Stimulated activated naive CD4-positive, alpha-beta T cell treated with Interleukin-2 at 50 U/mL for 16 hours (primary cell): ENCODE measurements at regions not wholly inside any gene's neighbourhood (a gene's known extent, or its start where the extent isn't known, plus 50 kb on each side); places are given as distances from the start of the nearest gene placed in this dataset.

Experiments
- DNase-seq: peaks from one replicate; lab custom pipeline; 2025; lab: John Stamatoyannopoulos, UW

DNA sequence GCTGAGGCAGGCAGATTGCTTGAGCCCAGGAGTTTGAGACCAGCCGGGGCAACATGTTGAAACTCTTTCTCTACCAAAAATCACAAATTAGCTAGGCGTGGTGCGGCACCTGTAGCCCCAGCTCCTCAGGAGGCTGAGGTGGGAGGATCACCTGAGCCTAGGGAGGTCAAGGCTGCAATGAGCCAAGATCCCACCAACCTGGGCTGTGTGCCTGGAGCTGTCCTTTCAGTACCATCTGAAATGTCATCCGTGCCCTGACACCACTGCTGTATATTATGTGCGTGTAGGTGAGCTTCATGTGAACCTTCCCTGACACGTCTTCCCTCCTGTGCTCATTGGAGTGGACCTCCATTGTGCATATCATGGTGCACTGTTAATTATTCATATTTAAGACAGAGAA lies 84.8 kb upstream of the HNRNPA3 start:
- no peak for DNase-seq

- no peak for DNase-seq
Measured at GRCh38 chr2:177129610-177130009, 83.0 kb upstream of the HNRNPA3 start.

GRCh38 chr2:177131858-177132257 lies 80.7 kb upstream of the HNRNPA3 start:
- DNase-seq, result no peak

- no peak for DNase-seq
Measured at GRCh38 chr2:177138823-177139222, 73.8 kb upstream of the HNRNPA3 start.

DNA sequence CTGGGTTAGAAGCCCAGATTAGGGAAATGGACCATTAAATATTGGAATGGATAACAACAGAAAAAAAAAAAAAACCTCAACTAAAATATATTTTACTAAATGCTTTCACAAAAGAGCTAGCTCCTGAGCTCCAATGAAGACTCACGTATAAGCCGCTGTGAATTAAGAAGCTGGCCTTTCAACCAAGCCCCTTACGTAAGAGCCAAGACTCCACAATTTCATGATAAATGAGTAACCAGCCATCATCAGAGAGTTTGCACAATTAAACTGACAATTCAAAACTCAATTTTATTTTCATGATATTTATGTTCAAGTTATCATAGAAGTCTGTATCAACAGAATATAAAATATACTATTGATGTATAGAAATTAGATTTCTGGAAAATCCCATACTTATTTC lies 70.7 kb upstream of the HNRNPA3 start:
- no peak for DNase-seq

- DNase-seq, result no peak
Measured at GRCh38 chr2:177143444-177143843, 69.2 kb upstream of the HNRNPA3 start.

DNA sequence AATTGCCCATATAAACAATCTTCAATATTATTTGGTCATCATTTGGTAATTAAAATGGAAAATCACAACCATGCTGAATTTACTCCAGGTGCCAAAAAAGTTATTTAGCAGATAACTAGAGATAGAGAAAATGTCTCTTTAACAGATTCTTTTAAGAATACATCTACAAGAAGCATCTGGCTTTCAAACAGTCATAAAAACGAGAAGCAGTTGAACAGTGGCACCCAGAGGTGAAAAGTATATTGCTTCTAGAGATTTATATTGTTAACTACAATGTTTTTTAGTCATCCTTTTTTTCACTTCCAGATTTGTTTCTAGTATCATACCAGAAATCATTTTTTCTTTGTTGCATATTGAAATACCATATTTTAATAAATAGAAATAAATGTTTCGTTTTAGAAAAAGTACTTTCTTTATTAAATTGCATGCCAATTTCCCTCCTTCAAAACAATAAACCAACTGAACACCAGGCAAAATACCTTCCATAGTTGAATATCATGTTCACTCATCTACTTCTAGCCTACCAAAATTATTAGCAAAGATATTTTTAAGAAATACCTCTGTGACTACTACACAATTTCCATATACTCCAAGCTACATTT lies 65.4 kb upstream of the HNRNPA3 start:
- DNase-seq, result no peak

DNA sequence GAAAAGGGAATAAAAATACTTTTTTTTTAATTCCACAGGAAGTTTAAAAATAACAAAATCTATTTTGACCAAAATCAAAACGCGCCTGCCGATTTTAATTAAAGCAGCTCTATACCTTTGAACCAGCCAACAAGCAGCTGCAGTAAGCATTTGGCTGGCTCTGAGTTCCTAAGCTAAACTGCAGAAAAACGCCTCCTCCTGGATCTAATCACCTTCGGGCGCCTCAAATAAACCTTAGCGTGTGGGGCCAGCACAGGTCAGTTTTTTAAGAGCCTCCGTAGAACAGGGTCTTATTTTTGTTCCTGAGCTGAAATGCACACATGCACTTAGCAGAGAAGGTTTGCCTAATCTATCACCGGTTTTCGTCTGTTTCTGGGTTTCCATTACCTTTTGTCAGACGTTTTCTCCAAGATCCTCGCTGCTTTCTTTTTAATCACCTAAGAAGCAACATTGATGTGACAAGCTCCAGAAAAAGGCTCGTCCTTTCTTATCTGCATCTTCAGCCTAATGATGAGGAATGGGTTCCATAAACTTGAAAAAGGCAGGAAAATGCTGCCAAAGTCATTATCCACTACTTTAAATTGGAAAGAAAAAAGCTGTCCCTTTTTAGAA lies 64.7 kb upstream of the HNRNPA3 start:
- no peak for DNase-seq

DNA sequence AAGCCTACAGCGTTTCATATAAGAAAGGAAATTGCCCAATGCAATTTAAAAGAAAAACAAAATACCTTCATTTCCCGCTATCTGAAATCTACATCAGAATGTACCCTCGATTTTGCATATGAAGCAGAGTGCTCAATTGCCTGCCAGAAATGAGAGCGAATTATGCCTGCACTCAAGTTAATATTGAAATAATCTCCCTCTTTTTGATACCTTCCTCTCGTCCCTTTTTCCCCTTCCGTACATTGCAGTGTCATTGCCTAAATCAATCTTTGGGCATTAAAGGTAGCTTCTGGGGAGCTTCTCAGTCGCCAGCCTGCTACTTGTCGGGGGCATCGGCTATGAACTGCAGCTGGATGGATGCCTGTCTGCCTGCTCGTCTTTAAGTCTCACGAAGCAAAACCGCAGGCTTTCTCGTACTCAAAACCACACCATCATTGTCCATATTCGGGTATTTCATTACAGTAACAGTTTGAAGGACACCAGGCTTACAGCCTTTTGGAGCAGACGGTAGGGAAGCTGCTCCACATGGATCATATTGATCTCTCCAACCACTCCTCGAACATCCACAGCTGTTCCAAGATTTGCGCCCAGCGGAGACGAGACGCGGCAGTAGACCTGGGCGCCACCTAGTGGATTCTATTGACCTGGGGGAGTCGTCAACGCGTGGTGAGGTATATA lies 64.0 kb upstream of the HNRNPA3 start:
- DNase-seq, result peak; percentile 65

DNA sequence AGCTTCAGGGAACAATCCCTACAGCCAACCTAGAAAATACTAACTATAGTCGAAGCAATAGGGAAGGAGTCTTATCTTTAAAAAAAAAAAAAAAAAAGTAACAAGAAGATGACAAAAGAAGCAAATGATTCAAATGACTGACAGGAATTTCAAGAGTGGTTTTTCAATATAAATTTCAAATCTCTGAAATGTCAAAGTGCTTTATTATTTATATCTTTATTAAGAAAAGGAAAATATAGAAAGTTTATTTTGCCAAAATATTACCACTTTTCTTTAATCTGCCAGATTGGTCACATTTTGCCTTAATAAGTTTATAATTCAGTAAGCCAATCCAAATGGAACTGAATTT lies 63.5 kb upstream of the HNRNPA3 start:
- no peak for DNase-seq

DNA sequence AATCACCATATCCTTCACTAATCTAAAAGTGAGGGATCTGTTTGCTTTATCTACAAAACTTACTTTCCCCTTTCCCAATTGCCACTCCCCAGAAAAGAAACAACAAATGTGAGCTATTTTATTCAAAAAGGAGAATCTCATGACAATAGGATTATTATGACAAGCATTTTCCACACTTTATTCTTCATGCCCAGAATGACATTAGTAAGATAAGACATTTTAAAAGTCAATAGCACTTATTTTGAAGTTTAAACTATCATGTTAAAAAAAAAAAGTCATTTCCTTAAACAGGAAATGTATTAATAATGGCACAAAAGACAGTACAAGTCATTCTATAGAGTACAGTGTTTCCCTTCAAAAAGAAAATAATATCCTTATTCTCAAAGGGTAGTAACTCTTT lies 58.8 kb upstream of the HNRNPA3 start:
- no peak for DNase-seq

- DNase-seq, result no peak
Measured at GRCh38 chr2:177154809-177155208, 57.8 kb upstream of the HNRNPA3 start.

DNA sequence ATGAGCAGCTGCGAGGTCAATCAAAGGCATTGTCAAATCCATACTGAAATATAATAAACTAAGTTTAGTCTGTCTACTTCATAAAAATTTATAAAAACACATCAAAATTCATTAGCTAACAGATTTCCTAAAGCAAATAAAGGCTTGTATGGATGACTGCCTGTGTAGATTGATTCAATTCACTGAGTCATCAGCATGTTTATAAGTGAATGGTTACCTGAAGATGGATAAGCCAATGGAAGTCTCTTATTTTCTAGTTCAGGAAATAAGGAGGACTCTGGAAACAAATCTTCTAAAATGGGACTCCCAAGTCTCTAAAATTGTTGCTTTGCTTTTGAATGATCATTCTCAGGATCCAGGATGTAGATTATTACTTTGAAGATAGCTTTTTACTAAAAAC lies 57.0 kb upstream of the HNRNPA3 start:
- no peak for DNase-seq

DNA sequence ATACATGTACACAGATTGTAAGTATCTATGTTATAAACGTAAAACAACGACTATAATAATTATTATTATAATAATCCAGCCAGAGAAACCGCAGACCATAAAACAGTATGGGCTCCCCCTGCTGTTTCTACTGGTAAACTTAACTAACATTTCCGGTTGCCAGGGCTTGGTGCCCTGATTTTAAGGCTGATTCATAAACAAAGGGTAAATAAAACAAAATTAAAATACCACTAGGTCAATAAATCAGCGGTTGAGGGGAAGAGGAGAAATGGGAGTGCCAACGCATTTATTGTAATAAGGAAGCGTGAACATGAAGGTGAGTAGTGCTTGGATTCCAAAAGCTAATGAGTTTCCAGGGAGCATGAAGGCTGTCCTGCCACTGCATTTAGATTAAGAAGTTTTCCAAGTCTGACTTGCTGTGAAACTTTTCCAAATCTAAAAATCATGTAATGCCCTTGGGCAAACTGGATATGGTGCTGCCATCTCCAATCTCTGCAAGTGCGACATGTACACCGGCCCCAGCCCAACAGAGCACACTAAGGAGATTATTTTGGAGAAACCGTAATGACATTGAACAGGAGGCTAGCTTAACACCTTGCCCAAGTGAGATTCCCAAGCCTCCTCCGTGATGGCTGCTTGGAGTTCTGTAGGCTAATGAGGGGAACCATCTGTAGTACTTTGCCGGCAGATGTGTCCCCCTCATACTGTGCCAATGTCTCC lies 50.7 kb upstream of the HNRNPA3 start:
- DNase-seq, result no peak
